ENCODE measurements at regions not wholly inside any gene's neighbourhood (a gene's known extent, or its start where the extent isn't known, plus 50 kb on each side); places are given as distances from the start of the nearest gene placed in this dataset.
A peak's percentile ranks its signal among the peaks of the same experiment; 100 is the strongest.

GRCh38 chr15:93913871-93914270, 317.5 kb upstream of the MCTP2 start:
- Mint-ChIP-seq H3K36me3 (no peaks in the 10 kb centered on the region), H3K27ac (no peak overlapping the region), H3K4me3 (no peak overlapping the region), H3K9me3 (no peaks in the 10 kb centered on the region), H3K4me1 (ENCODE audit: low read depth in 2 of 2) (no peaks in the 10 kb centered on the region), H3K27me3 (peaks cover 17 to 21% of the 10 kb centered on the region in 2 donors)
- DNase-seq (ENCODE audit: low spot score) = no peak
- ATAC-seq = no peak

GRCh38 chr15:93913310-93913709, 318.1 kb upstream of the MCTP2 start:
- Mint-ChIP-seq H3K27ac (no peak overlapping the region), H3K4me1 (ENCODE audit: low read depth in 2 of 2) (no peaks in the 10 kb centered on the region), H3K27me3 (peaks cover 16 to 20% of the 10 kb centered on the region in 2 donors), H3K4me3 (no peak overlapping the region), H3K9me3 (no peaks in the 10 kb centered on the region), H3K36me3 (no peaks in the 10 kb centered on the region)
- ATAC-seq = no peak
- DNase-seq (ENCODE audit: low spot score) = no peak

DNA sequence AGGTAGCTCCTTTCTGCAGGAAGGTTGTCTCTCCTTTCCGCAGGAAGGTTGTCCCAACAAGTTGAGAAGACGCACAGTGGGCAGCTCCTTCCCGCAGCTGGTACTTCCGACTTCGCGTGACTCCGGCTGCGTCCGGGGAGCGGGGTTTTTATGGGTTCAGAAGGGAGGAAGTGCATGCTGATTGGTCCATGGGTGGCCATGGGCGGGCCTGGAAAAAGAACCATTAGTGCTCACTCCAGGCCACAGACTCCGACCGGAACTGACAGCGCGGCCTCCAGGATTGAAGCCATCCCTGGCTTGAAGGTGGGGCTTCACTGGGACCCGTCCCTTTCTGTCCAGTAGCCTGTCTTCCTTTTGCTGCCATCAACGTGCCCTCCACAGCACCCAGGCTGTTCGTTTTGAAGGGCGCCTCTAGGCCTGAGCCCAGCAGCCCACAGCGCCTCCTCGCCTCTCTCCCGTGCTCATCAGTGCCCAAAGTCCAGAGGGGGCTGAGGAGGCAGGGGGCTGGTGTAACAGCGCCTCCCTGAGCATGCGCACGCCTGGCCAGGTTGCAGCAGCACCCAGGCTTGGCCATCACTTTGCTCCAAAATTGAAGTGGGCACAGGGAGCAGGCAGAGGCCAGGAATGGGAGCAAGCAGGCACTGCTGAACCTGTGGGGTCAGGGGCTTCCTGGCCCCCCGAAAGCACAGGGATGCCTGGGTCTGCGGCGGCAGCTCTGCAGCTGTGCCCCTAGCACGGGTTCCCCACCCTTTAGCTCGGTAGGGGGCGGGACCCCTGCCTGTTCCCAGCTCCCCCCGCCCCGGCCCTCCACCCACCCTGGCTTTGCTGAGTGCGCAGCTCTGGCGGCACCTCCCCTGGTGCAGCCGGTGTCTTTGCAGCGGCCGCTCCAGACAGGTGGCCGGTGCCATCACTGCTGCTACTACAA, 330.6 kb upstream of the MCTP2 start:
- ATAC-seq (no peak), DNase-seq (ENCODE audit: low spot score) (no peak)
- no peaks in the 10 kb centered on the region for H3K9me3 Mint-ChIP-seq
- no peak overlapping the region for H3K4me3 Mint-ChIP-seq
- H3K4me1 Mint-ChIP-seq (ENCODE audit: low read depth in 2 of 2) = no peaks in the 10 kb centered on the region
- H3K36me3 Mint-ChIP-seq = no peaks in the 10 kb centered on the region
- peaks cover 6 to 7% of the 10 kb centered on the region in 2 donors for H3K27me3 Mint-ChIP-seq
- H3K27ac Mint-ChIP-seq = no peak overlapping the region

DNA sequence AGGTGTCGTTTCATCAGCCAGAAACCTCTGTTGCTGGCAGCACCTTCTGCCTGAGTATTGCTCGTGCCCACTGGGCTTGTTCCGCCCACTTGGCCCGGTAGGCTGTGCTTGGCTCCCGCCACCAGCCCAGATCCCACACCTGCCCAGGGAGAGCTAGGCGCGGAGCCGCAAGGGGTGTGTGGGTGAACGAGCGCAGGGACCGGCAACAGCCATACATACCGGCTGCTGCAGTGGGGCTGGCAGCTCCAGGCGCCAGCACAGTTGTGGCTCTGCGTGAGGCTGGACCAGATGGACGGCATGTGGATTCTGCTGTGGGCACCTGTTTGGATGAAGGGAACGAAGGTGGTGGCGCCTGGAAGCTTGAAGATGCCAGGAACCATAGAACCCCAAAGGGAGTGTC, 331.5 kb upstream of the MCTP2 start:
- Mint-ChIP-seq H3K4me3 (no peak overlapping the region), H3K4me1 (ENCODE audit: low read depth in 2 of 2) (no peaks in the 10 kb centered on the region), H3K27me3 (peaks cover 6 to 7% of the 10 kb centered on the region in 2 donors), H3K9me3 (no peaks in the 10 kb centered on the region), H3K36me3 (no peaks in the 10 kb centered on the region), H3K27ac (no peak overlapping the region)
- peak in 1 of 2 donors; percentile 68 for ATAC-seq
- no peak for DNase-seq (ENCODE audit: low spot score)

GRCh38 chr15:93897377-93897776, 334.0 kb upstream of the MCTP2 start:
- H3K36me3 Mint-ChIP-seq = no peaks in the 10 kb centered on the region
- no peak overlapping the region for H3K27ac Mint-ChIP-seq
- no peak overlapping the region for H3K4me3 Mint-ChIP-seq
- H3K9me3 Mint-ChIP-seq = no peaks in the 10 kb centered on the region
- no peak for ATAC-seq
- H3K4me1 Mint-ChIP-seq (ENCODE audit: low read depth in 2 of 2) = no peaks in the 10 kb centered on the region
- DNase-seq (ENCODE audit: low spot score) = no peak
- H3K27me3 Mint-ChIP-seq = peaks cover 6 to 7% of the 10 kb centered on the region in 2 donors

DNA sequence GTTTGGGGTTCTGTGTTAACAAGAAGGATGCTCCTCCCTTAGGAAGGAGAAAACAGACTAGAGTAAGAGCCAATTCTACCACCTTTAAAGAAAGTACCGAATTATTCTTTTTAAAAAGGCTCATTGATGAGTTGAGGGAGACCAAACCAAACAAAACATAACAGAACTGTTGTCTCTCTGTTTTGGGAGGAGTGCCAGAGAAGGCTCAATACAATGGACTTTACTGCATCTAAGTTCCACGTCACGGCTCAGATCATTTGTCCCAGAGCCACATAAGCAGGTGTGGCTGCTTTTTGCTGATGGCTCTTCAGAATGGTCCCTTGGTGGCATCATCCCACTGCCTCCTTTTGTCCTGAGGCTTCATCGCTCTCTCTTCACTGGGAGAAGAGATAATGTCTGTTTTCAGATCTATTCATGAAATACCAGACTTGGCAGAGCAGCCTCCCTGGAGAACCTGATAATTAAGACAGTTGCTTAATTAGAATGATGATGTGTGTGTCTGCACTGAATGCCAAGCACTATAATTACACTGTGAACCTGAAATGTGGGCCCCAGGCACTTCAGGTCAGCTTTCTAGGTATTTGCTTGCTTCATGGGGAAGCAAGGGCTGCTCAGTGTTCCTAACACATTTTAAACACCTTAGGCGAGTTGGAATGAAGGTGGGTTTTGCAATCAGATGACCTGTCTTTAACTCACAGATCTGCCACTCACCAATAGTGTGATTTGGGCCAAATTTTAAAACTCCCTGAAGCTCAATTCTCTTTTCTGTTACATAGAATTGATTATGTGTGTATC, 335.2 kb upstream of the MCTP2 start:
- Mint-ChIP-seq H3K4me1 (ENCODE audit: low read depth in 2 of 2) (no peaks in the 10 kb centered on the region), H3K9me3 (no peaks in the 10 kb centered on the region), H3K4me3 (no peak overlapping the region), H3K27ac (no peak overlapping the region), H3K27me3 (peaks cover 8 to 9% of the 10 kb centered on the region in 2 donors), H3K36me3 (no peaks in the 10 kb centered on the region)
- no peak for ATAC-seq
- DNase-seq (ENCODE audit: low spot score) = no peak

DNA sequence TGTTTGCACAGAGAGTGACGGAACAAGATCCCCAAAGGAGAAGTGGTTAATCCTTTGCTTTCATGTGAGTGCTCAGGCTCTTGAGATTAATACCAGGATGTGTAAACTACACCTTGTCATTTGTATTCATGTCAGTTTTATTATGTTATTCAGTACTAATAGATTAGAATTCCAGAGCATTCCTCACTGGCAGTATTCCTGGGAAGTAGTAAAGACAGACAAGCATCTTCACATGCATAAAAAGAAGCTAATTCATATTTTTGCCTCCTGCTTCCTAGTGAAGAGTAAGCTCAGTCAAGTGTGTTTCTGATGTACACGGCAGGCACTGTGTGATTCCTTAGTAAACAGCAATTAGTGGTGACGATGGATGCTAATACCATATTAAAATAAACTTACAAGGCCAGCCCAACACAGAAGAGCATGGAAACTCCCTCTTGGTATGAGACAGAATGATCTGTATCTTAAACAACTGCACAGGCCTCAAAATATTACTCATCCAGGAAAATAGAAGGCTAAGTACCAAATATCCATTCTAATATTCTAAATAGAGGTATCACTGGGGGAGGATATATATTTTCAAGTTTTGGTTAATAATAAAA, 336.8 kb upstream of the MCTP2 start:
- Mint-ChIP-seq H3K27ac (no peak overlapping the region), H3K36me3 (no peaks in the 10 kb centered on the region), H3K4me1 (ENCODE audit: low read depth in 2 of 2) (no peaks in the 10 kb centered on the region), H3K9me3 (no peaks in the 10 kb centered on the region), H3K4me3 (no peak overlapping the region), H3K27me3 (peaks cover 14 to 15% of the 10 kb centered on the region in 2 donors)
- no peak for DNase-seq (ENCODE audit: low spot score)
- no peak for ATAC-seq

DNA sequence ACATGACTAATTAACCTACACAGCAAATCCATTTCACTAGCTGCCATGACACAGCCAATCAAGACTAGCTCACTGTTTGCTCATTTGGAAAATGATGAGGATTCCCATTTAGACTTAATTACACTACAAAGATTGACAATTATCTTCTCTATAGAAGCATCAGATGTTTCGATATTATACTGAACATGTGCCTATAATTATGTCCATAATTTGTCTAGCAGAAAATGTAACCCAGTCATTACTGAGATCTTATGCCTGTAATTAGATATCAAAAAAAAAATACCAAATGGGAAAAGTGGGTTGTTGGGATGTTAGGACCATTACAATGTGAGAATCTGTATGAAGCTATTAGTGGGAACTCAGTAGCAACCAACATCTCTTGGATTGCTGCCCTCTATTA, 344.2 kb upstream of the MCTP2 start:
- DNase-seq (ENCODE audit: low spot score) (no peak), ATAC-seq (no peak)
- H3K4me1 Mint-ChIP-seq (ENCODE audit: low read depth in 2 of 2) = no peaks in the 10 kb centered on the region
- no peaks in the 10 kb centered on the region for H3K36me3 Mint-ChIP-seq
- H3K27ac Mint-ChIP-seq = no peak overlapping the region
- H3K27me3 Mint-ChIP-seq = peaks cover 22 to 25% of the 10 kb centered on the region in 2 donors
- no peak overlapping the region for H3K4me3 Mint-ChIP-seq
- no peaks in the 10 kb centered on the region for H3K9me3 Mint-ChIP-seq

DNA sequence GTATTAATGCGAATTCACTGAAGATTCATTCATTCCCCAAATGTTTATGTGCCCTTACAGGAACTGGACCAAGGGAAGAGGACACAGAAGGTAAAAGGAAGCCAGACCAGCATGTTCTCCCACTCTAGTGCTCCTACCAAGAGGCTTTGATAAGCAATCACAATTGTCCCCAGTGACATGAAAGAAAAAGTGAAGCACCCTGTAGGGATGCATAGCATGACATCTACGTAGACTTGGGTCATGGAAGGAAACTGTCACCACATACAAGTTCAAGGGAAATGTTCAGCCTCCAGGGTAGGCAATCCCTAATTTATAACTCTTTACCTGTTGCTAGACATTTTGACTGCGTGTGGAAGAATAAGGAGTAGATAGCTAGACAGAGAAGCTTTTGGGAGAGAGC, 348.6 kb upstream of the MCTP2 start:
- DNase-seq (ENCODE audit: low spot score) = no peak
- Mint-ChIP-seq H3K27me3 (peaks cover 13 to 20% of the 10 kb centered on the region in 2 donors), H3K36me3 (no peaks in the 10 kb centered on the region), H3K9me3 (no peaks in the 10 kb centered on the region), H3K4me3 (no peak overlapping the region), H3K27ac (no peak overlapping the region), H3K4me1 (ENCODE audit: low read depth in 2 of 2) (no peaks in the 10 kb centered on the region)
- ATAC-seq = no peak

DNA sequence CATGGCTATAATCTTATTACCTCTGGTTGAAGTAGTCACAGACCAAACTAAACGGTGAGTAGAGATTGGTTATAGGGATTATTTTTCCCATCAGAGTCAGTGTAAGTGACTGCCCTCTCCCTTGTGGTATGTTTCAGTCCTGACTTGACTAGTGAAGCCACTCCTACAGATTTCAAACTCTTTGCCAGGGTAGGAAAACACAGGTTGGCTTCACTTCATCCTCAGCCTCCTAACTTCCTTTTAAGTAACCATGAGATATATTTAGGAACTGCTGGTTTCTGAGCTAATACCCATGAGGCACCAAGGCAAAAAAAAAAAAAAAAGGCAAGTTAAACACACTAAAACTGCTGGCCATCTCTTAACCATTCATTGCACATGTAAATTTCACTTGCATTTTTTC, 349.2 kb upstream of the MCTP2 start:
- no peaks in the 10 kb centered on the region for H3K9me3 Mint-ChIP-seq
- H3K27me3 Mint-ChIP-seq = peaks cover 13 to 18% of the 10 kb centered on the region in 2 donors
- H3K27ac Mint-ChIP-seq = no peak overlapping the region
- no peak for DNase-seq (ENCODE audit: low spot score)
- H3K36me3 Mint-ChIP-seq = no peaks in the 10 kb centered on the region
- H3K4me3 Mint-ChIP-seq = no peak overlapping the region
- no peak for ATAC-seq
- H3K4me1 Mint-ChIP-seq (ENCODE audit: low read depth in 2 of 2) = no peaks in the 10 kb centered on the region

GRCh38 chr15:93881310-93881709, 350.1 kb upstream of the MCTP2 start:
- Mint-ChIP-seq H3K4me3 (no peak overlapping the region), H3K4me1 (ENCODE audit: low read depth in 2 of 2) (no peaks in the 10 kb centered on the region), H3K27ac (no peak overlapping the region), H3K27me3 (peaks cover 13 to 18% of the 10 kb centered on the region in 2 donors), H3K9me3 (no peaks in the 10 kb centered on the region), H3K36me3 (no peaks in the 10 kb centered on the region)
- DNase-seq (ENCODE audit: low spot score) = no peak
- no peak for ATAC-seq

- Mint-ChIP-seq H3K27me3 (peaks cover 13 to 15% of the 10 kb centered on the region in 2 donors), H3K36me3 (no peaks in the 10 kb centered on the region), H3K9me3 (no peaks in the 10 kb centered on the region), H3K27ac (no peak overlapping the region), H3K4me1 (ENCODE audit: low read depth in 2 of 2) (no peaks in the 10 kb centered on the region), H3K4me3 (no peak overlapping the region)
- ATAC-seq = no peak
- no peak for DNase-seq (ENCODE audit: low spot score)
These were observed 351.0 kb upstream of the MCTP2 start for GRCh38 chr15:93880358-93880757.

DNA sequence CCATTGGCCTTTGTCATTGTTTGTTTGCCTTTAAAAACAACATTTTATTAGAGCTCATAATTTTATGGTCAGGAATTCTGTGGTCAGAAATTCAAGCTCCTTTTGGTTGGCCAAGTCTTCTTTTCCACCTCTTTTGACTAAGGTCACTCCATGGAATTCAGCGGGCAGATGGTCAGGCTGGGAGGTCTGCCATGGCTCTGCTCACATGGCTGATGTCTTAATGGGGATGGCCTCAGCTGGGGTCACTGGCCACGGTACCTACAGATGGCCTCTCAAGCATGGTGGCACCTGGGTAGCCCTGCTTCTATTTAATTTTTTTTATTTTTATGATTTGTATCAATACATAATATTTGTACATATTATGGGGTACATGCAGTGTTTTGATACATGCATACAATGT, 360.8 kb upstream of the MCTP2 start:
- peaks cover 7 to 10% of the 10 kb centered on the region in 2 donors for H3K27me3 Mint-ChIP-seq
- no peak for DNase-seq (ENCODE audit: low spot score)
- H3K9me3 Mint-ChIP-seq = no peaks in the 10 kb centered on the region
- no peak overlapping the region for H3K27ac Mint-ChIP-seq
- no peak overlapping the region for H3K4me3 Mint-ChIP-seq
- no peaks in the 10 kb centered on the region for H3K4me1 Mint-ChIP-seq (ENCODE audit: low read depth in 2 of 2)
- no peaks in the 10 kb centered on the region for H3K36me3 Mint-ChIP-seq
- no peak for ATAC-seq

DNA sequence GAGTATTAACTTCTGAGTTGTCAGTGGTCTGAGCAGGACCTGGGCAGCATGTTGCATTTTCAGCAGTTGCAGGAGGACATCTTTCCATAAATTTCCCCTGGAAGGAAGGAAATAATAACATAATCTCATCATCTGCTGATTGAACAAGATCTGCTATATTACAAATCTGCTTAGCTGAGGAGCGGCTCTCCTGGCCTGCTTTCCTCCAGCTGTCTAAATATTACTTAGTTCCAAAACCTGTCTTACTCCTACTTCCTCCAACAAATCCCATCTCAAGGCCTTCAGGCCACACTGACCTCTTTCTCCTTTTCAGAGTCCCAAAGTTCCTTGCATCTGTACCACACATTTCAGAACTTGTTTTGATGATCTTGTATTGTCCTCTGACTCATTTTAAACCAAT, 364.4 kb upstream of the MCTP2 start:
- Mint-ChIP-seq H3K27me3 (peaks cover 23 to 24% of the 10 kb centered on the region in 2 donors), H3K4me1 (ENCODE audit: low read depth in 2 of 2) (peaks cover 11 to 12% of the 10 kb centered on the region in 2 donors), H3K36me3 (no peaks in the 10 kb centered on the region), H3K4me3 (no peak overlapping the region), H3K9me3 (no peaks in the 10 kb centered on the region), H3K27ac (no peak overlapping the region)
- ATAC-seq = no peak
- DNase-seq (ENCODE audit: low spot score) = no peak
